Osteoblast (primary cell): ENCODE measurements at regions not wholly inside any gene's neighbourhood (a gene's known extent, or its start where the extent isn't known, plus 50 kb on each side); places are given as distances from the start of the nearest gene placed in this dataset.

Experiments used
- DNase-seq: peaks from one replicate; pipeline ENCODE4 v3.0.0; 2011; ENCODE audit warnings: low spot score, mixed read lengths; ENCODE audit not compliant: insufficient read length; ENCODE audit errors: missing footprints
- H2AFZ ChIP-seq: 2 replicates; pipeline ENCODE4 v1.6.0; 2011; ENCODE audit warnings: mild to moderate bottlenecking, low read length
- H3K27ac ChIP-seq: 2 replicates; pipeline ENCODE4 v1.5.1; 2011; ENCODE audit warnings: mild to moderate bottlenecking, low read depth, low read length, moderate library complexity
- H3K27me3 ChIP-seq: 2 replicates; pipeline ENCODE4 v1.6.0; 2012; ENCODE audit warnings: mild to moderate bottlenecking, control low read depth, inconsistent platforms, low read length, moderate library complexity; ENCODE audit not compliant: insufficient read depth
- H3K36me3 ChIP-seq: 2 replicates; pipeline ENCODE4 v1.5.1; 2011; ENCODE audit warnings: mild to moderate bottlenecking, low read length, control low read depth, moderate library complexity; ENCODE audit not compliant: insufficient read depth
- H3K4me1 ChIP-seq: 2 replicates; pipeline ENCODE4 v1.5.1; 2011; ENCODE audit warnings: mild to moderate bottlenecking, low read length, control low read depth, moderate library complexity; ENCODE audit not compliant: insufficient read depth
- H3K4me2 ChIP-seq: 2 replicates; pipeline ENCODE4 v1.6.0; 2011; ENCODE audit warnings: mild to moderate bottlenecking, low read length; ENCODE audit not compliant: insufficient read depth
- H3K4me3 ChIP-seq: fragments of 200-600 bp; sonication (generic); 3 replicates; pipeline ENCODE4 v1.5.1; 2012; ENCODE audit warnings: mild to moderate bottlenecking, low read length, inconsistent platforms; ENCODE audit not compliant: insufficient read depth
- H3K79me2 ChIP-seq: 2 replicates; pipeline ENCODE4 v1.6.0; 2012; ENCODE audit warnings: mild to moderate bottlenecking, low read length, control low read depth, inconsistent platforms; ENCODE audit not compliant: insufficient read depth
- H3K9me3 ChIP-seq: 2 replicates; pipeline ENCODE4 v1.5.1; 2011; ENCODE audit warnings: low read depth, low read length, control low read depth
- H4K20me1 ChIP-seq: 2 replicates; pipeline ENCODE4 v1.6.0; 2012; ENCODE audit warnings: mild to moderate bottlenecking, low read length, control low read depth; ENCODE audit not compliant: insufficient read depth
- TF ChIP-seq, protein P1 (sequence below): IDR thresholded peaks from 2 replicates; pipeline ENCODE4 v1.5.1; 2011; ENCODE audit warnings: mild to moderate bottlenecking, low read depth, low read length, moderate library complexity; ENCODE audit errors: extremely low read depth

DNA sequence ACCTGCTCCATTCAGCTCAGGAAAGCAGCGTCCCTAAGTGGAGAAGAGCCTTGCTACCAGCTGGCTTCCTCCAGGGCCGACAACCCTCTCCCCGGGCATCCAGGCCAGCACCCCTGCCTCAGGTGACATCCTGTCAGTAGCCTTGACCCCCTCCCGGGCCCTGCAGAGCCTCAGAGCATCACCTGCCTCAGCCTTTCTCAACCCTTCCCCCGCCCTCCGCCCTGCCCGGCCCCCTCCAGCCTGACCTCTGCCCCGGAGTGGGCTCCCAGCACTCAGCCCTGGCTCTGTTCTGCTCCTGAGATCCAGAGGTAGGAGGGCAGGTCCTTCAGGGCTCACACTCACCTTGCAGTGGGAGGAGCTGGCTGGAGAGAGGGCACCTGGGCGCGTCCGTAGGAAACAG lies 73.8 kb upstream of the METRNL start:
- peak; percentile 53 for DNase-seq
- Histone ChIP-seq H3K27ac (no peak overlapping the region), H3K9me3 (no peaks in the 10 kb centered on the region), H3K4me3 (no peak overlapping the region), H2AFZ (no peak overlapping the region), H3K27me3 (no peaks in the 10 kb centered on the region), H3K4me2 (no peak overlapping the region), H3K36me3 (no peaks in the 10 kb centered on the region), H3K79me2 (no peaks in the 10 kb centered on the region), H4K20me1 (no peaks in the 10 kb centered on the region), H3K4me1 (no peaks in the 10 kb centered on the region)
- TF ChIP-seq, protein P1, sequence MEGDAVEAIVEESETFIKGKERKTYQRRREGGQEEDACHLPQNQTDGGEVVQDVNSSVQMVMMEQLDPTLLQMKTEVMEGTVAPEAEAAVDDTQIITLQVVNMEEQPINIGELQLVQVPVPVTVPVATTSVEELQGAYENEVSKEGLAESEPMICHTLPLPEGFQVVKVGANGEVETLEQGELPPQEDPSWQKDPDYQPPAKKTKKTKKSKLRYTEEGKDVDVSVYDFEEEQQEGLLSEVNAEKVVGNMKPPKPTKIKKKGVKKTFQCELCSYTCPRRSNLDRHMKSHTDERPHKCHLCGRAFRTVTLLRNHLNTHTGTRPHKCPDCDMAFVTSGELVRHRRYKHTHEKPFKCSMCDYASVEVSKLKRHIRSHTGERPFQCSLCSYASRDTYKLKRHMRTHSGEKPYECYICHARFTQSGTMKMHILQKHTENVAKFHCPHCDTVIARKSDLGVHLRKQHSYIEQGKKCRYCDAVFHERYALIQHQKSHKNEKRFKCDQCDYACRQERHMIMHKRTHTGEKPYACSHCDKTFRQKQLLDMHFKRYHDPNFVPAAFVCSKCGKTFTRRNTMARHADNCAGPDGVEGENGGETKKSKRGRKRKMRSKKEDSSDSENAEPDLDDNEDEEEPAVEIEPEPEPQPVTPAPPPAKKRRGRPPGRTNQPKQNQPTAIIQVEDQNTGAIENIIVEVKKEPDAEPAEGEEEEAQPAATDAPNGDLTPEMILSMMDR, result no peak

DNA sequence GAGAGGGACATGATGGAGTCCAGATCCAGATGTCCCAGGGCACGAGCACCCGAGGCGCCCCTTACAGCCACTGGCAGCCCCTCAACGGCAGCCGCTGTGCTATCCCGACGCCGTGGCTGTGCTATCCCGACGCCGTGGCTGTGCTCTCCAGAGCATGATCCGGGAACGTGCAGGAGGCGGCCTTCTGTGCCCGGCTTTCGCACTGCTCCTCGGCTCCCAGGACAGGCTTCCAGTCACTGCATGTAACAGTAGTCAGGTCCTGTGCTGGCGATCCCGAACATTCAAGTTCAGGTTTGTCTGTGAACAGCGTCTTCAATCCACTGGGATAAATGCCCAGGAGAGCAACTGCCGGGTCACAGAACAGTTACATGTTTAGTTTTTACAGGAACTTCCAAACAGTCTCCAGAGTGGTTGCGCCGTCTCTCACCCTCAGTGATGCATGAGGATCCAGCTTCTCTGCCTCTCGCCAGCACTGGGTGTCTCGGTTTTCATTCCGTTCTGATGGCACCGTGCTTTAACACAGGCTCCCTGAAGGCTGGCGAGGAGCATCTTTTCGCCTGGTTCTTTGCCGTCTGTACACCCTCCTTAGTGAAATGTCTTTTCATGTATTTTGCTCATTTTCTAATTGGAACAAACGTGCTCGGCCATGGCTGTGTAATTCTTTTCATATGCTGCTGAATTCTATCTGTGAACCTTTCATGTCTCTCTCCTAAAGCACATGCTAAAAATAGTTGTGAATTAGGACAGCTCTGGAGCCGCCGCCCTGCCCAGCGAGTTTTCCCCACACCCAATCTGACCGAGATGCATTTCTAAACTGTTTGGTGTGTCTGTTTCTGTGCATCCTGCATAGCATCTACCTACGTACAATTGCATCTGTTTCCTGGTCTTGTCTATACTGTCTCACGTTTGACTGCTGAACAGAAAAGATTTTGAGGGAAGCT lies 72.6 kb upstream of the METRNL start:
- Histone ChIP-seq H3K79me2 (no peaks in the 10 kb centered on the region), H3K4me2 (no peak overlapping the region), H3K9me3 (no peaks in the 10 kb centered on the region), H3K27ac (no peak overlapping the region), H3K27me3 (no peaks in the 10 kb centered on the region), H4K20me1 (no peaks in the 10 kb centered on the region), H3K4me1 (peaks cover 3% of the 10 kb centered on the region), H2AFZ (no peak overlapping the region), H3K36me3 (no peaks in the 10 kb centered on the region), H3K4me3 (no peak overlapping the region)
- DNase-seq, result peak; percentile 77
- TF ChIP-seq, protein P1, result no peak

DNA sequence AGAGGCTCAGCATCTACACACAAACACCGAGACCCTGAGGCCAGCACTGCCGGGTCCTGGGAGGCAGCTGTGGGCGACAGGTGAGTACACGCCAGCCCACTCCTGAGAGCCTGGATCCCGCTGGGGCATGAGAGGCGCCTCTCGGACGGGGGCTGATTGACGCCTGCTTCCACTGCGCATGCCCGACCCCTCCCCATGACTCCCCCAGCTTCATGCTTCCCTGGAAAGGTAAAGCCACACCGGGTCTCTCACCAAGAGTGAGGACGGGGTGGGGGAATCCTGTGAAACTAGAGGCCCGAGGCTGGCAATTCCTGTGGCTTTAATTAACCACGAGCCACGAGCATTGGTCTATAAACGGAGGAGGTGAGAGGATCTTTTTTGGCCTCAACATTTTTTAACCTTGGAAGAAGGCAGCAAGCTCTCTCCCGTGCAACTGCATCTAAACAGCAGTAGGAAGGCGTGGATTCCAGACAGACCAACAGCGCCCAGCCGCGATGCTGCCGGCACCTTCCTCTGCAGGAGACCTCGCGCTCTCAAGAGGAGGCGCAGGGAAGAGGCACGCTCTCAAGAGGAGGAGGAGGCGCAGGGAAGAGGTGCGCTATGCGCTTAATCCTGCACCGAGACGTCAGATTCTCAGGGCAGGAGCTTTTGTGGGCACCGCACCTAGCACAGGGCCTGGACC lies 71.8 kb upstream of the METRNL start:
- Histone ChIP-seq H3K9me3 (no peaks in the 10 kb centered on the region), H2AFZ (no peak overlapping the region), H3K27me3 (no peaks in the 10 kb centered on the region), H4K20me1 (no peaks in the 10 kb centered on the region), H3K79me2 (no peaks in the 10 kb centered on the region), H3K36me3 (no peaks in the 10 kb centered on the region), H3K4me1 (peaks cover 9% of the 10 kb centered on the region), H3K4me2 (no peak overlapping the region), H3K4me3 (no peak overlapping the region), H3K27ac (no peak overlapping the region)
- TF ChIP-seq, protein P1, result no peak
- peak; percentile 83 for DNase-seq

DNA sequence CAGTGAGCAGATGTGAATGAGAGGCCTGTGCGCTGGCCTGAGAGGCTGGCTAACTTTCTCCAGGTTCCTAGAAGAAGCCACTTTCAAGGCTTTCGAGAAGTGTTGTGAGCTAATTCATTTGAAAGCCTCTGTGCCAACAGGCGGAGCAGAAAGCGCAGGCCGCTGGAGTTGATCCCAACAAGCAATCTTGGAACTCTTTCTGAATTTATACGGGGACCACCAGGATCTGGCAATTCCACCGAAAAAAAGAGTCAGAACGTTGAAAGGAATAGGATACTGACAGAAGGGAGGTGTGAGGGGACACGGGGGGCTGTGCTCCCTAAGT lies 71.3 kb upstream of the METRNL start:
- Histone ChIP-seq H3K9me3 (no peaks in the 10 kb centered on the region), H3K4me1 (peaks cover 10% of the 10 kb centered on the region)
- TF ChIP-seq, protein P1, result no peak

More for the DNA sequence above, 71.3 kb upstream of the METRNL start:
- no peak overlapping the region for H2AFZ ChIP-seq
- no peak overlapping the region for H3K4me3 ChIP-seq
- no peaks in the 10 kb centered on the region for H3K36me3 ChIP-seq
- H3K79me2 ChIP-seq, result no peaks in the 10 kb centered on the region
- no peaks in the 10 kb centered on the region for H3K27me3 ChIP-seq
- H3K27ac ChIP-seq, result no peak overlapping the region
- no peak overlapping the region for H3K4me2 ChIP-seq
- no peaks in the 10 kb centered on the region for H4K20me1 ChIP-seq
- DNase-seq, result peak; percentile 79
